NCI-H146 (cell line): ENCODE measurements at regions not wholly inside any gene's neighbourhood (a gene's known extent, or its start where the extent isn't known, plus 50 kb on each side); places are given as distances from the start of the nearest gene placed in this dataset.
"Not testable (repeated sequence)": the region's sequence is repeated elsewhere in the genome, so short reads cannot be mapped to it uniquely, and the experiment has no call there.

Experiments
- DNase-seq: peaks from one replicate; lab custom pipeline; 2025; lab: John Stamatoyannopoulos, UW

- no peak for DNase-seq
Observed at GRCh38 chr2:238502088-238502810, 75.5 kb downstream of the ASB1 start.

DNA sequence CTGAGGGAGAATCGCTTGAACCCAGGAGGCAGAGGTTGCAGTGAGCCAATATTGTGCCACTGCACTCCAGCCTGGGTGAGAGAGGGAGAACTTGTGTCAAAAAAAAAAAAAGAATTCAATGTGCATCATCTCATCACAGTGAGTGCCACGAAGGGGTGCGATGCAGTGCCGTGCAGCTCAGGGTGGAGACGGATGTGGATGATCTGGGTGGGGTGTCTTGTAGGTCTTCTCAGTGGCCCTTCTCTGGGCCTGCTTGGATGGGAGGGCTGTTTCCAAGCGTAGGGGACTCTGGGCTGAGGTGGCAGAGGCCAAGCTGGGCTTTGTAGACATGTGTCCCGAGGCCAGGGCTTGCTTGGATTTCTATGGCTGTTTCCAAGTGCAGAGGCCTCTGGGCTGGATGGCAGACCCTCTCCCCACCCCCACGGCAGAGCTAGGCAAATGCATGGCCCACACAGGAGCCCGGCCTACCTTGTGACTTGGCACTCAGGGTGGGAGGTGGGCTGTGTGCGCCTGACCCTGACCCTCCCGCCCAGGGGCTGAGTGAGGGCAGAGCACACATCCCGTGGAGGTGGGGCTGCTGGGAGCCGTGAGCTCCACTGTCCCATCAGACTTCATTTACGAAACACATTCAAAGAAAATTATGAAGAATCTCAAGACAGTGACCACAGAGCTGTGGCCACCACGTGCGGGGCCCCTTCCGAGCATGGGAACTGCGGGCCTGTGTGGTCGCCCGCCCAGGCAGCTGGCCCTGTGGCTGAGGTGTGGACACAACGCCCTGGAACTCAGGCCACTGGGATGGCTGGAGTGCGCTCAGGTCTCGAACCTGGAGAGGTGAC lies 76.4 kb downstream of the ASB1 start:
- DNase-seq = no peak

- peak; percentile 92 for DNase-seq
Observed at GRCh38 chr2:238504181-238504931, 77.6 kb downstream of the ASB1 start.

GRCh38 chr2:238505119-238505891 lies 78.6 kb downstream of the ASB1 start:
- DNase-seq = no peak

- no peak for DNase-seq
Observed at GRCh38 chr2:238505892-238506280, 79.2 kb downstream of the ASB1 start.

GRCh38 chr2:238506371-238507068 lies 79.8 kb downstream of the ASB1 start:
- no peak for DNase-seq

- no peak for DNase-seq
Observed at GRCh38 chr2:238507836-238508235, 81.1 kb downstream of the ASB1 start.

GRCh38 chr2:238509151-238509835 lies 82.6 kb downstream of the ASB1 start:
- DNase-seq = peak; percentile 81

GRCh38 chr2:238509903-238510302 lies 83.2 kb downstream of the ASB1 start:
- DNase-seq = no peak

DNA sequence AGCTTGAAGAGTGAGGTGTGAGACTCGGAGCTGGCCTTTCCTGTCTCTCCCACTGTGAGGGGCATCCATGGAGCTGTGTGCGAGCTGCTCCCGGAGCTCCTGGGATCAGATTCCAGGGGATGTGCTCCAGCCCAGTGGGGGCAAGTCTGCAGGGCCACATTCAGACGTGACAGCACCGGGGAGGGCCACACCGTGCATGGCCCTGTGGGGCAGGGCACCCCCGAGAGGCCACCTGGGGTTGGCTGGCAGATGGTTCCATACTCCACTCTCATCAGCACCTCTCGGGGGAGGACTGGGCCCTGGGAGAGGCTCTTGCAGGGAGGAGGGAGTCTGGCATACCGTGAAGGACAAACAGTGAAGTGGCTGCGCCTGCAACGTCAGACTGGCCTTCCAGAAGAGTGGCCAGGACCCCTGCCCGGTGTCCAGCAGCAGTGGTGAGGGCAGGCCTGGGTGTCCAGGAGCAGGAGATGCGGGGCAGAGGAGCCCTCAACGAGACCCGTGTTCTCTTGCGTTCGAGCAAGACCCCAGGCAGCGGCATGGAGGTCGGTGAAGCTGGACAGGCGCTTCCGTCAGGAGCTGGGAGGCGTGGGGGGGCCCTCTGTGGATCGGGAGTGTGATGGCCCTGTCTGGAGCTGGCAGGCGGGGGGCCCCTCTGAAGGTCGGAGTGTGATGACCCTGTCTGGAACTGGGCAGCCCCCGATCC lies 84.3 kb downstream of the ASB1 start:
- peak; percentile 49 for DNase-seq

- no peak for DNase-seq
Observed at GRCh38 chr2:238511614-238511950, 84.9 kb downstream of the ASB1 start.

DNA sequence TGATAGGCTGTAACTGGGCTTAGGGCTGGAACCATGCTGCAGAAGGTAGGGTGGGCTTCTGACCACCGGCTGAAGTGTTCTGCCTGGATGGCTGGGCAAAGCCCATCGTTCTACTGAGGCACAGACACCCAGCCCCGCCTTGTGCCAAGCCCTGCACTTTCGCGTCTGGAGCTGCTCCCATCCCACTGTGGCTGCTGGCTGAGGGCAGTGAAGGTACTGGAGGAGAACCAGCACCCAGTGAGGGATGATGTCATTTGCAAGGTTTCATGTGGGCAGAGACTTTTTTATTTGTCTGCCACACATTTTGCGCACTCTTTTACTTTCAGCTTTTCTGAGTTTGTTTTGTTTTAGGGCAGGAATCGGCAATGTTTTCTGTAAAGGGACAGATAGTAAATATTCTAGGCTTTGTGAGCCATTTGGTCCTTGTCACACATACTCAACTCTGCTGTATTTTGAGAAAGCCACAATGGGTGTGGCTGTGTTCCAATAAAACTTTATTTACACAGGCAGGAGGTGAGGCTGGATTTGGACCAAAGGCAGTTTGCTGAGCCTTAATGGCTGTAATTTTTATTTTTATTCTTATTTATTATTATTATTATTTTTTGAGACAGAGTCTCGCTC lies 85.6 kb downstream of the ASB1 start:
- no peak for DNase-seq

DNA sequence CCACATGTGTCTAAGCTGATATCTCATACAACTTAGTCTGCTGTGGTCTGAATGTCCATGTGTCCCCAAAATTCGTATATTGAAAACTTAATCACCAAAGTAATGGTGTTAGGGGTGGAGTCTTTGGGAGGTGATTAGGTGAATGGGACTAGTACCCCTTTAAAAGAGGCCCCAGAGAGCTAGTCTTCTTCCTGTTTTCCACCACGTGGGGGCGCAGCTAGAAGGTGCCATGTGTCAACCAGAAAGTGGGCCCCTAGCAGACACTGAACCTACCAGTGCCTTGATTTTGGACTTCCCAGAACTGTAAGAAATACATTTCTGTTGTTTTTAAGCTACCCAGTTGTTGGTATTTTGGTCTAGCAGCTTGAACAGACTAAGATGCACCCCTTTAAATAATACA lies 86.6 kb downstream of the ASB1 start:
- peak; percentile 45 for DNase-seq

DNA sequence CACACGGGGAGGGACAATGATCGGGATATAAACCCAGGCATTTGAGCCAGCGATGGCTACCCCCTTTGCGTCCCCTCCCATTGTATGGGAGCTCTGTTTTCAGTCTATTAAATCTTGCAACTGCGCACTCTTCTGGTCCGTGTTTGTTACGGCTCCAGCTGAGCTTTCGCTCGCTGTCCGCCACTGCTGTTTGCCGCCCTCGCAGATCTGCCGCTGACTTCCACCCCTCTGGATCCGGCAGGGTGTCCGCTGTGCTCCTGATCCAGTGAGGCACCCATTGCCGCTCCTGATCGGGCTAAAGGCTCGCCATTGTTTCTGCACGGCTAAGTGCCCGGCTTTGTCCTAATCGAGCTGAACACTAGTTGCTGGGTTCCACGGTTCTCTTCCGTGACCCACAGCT lies 87.3 kb downstream of the ASB1 start:
- DNase-seq = not testable (repeated sequence)

DNA sequence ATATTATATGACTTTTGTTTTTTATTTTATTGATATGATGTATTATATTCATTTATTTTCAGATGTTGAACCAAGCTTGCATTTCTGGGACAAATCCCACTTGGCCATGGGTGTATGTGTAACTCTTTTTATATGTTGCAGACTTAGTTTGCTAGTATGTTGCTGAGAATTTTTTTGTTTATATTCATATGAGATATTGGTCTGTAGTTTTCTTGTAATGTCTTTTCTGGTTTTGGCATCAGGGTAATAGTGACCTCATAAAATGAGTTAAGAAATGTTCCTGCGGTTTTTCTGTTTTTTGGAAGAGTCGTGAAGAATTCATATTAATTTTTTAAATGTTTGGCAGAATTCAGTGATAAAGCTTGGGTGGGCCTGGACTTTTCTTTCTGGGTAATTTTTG lies 88.7 kb downstream of the ASB1 start:
- DNase-seq = no peak

DNA sequence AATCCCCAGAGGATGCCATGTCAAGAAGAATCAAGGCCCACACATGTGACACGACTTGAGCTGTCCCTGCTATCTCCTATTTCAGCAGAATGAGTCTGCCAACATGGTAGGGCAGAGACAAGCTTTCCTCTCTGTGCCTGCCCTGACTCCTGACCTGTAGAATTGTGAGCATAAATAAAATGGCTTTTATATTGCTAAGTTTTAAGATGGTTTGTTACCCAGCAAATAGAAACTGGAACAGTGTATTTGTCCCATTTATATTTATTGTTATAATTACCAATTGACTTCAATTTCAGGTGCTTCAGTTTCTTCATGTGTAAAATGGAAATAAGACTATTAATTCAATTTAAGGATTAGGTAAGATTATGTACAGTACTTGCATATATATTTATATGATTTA lies 90.5 kb downstream of the ASB1 start:
- DNase-seq = no peak

- DNase-seq = no peak
Observed at GRCh38 chr2:238518172-238518820, 91.6 kb downstream of the ASB1 start.

GRCh38 chr2:238518821-238519186 lies 92.1 kb downstream of the ASB1 start:
- DNase-seq = no peak

- DNase-seq = no peak
Observed at GRCh38 chr2:238520359-238520886, 93.7 kb downstream of the ASB1 start.
